Inflammatory macrophage treated with lipopolysaccharide for 4 hours (primary cell): ENCODE measurements at regions not wholly inside any gene's neighbourhood (a gene's known extent, or its start where the extent isn't known, plus 50 kb on each side); places are given as distances from the start of the nearest gene placed in this dataset.

Experiments
- DNase-seq: peaks from one replicate; pipeline ENCODE4 v3.0.0-alpha.2; 2020

DNA sequence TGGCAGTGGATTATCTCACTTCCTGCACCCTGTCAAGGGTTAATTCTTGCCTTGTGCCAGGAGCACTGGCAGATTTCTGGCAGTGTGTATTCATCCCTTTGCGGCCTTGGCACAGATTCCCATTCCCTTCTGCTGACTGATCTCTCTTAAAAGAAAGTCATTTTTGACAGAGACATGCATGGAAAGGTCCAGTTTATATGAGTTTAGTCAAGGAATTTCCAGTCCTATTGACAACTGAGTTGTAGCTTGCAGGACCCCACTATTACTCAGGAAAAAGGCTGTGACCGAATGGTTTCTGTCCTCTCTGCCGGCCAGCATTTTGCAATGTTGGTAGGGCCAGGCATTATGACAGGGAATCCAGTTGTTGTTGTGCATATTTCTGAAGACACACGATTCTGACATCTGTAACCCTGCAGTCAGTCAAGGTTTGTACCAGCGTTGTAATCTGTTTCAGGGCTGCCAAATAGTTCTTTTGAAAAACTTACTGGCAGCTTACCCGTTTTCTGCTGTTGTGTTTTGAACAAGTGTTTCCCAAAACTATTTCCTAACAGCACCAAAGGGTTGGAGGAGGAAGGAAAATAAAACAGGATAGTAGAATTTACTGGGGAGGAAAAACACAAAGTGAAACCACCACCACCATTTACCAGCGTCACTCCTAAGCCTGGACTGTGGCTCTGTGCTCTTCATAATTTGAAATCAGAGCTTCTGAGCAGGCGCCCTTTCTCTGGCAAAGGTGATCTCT is 243.4 kb upstream of the KLF4 start:
- DNase-seq, result no peak

DNA sequence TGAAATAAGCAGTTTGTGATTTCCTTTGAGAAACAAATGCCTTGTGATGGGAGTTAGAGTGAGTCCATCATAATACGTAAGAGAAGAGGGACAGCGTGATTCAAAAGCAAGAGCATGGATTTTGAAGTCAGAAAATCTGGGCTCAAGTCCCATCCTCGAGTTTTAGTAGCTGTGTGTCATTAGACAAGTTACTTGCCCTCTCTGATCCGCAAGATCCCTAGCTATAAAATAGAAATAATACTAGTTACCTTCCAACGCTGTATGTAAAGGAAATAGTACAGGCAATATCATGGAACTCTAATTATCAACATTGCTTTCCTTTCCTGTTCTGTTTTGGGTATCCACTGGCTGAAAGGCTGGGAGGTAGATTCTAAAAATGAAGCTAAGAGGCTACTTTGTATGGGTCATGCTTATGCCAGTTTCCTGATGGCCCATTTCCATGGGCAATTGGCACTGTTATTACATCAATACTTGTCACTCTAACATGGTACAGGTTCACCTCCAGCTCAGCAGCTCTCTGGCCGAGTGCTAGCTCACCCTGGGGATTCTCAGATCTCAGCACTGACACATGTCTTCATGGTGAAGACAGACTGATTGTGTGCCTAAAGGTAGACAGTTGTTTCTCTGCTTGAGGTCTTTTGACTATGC is 241.7 kb upstream of the KLF4 start:
- no peak for DNase-seq

DNA sequence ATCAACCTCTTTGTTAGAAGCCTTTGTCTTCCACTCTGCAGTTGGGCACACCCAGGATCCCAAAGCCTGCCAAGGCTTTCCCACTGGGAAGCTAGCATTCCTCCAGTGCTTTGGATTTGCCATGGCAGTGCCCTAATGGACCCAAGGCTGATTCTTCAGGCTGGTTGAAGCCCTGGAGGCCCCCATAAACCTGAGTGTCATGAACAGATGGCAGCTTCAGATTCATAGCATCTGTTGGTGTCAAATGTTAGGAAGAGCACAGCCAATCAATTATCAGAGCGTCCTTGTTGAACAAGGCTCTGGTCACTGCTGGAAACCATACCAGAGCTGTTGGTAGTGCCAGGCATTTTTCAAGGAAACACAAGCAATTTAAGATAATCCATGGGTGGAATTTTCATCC is 241.1 kb upstream of the KLF4 start:
- no peak for DNase-seq

DNA sequence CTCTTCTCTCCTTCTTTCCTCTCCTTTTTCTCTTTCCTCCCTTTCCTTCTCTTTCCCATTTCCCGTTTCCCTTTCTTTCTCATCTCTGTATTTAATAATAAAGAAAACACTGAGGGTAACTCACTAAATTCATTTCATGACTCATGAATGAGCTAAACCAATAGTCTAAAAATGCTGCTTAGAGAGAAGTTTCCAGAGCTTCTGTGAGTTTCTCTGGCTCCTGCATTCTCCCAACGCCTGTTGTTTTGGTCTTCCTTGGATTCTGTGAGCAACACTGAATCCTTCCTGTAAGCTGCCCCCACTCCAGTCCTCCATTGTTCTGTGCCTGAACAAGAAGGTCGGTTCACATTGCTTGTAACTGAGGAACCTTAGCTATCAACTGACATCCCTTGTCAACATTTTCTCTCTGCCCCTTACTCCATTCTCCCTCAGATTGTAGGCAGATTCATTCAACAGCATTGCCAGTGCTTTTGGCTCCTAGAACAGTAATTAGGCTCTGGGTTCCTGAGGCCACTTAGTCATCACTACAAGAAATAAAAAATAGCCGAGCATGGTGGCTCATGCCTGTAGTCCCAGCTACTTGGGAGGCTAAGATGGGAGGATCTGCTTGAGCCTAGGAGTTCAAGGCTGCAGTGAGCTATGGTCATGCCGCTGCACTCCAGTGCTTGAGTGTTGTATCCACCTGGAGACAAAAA is 237.7 kb upstream of the KLF4 start:
- no peak for DNase-seq

DNA sequence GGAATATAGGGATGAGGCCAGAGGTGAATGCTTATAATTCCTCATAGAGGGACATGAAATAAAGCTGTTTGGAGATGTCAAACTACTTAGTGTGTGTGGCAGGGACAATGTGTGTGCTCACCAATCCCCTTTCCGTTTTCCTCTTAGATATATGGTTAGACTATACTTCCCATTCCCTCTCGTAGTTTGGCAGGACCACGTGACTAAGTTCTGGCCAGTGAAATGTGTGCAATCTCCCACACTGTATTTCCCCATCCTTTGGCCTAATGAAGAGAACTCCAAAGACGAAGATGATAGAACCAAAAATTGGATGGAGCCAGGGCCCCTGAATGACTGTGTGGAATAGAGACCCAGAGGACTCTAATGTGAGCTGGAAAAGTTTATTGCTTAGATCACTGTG is 233.4 kb upstream of the KLF4 start:
- peak; percentile 37 for DNase-seq

DNA sequence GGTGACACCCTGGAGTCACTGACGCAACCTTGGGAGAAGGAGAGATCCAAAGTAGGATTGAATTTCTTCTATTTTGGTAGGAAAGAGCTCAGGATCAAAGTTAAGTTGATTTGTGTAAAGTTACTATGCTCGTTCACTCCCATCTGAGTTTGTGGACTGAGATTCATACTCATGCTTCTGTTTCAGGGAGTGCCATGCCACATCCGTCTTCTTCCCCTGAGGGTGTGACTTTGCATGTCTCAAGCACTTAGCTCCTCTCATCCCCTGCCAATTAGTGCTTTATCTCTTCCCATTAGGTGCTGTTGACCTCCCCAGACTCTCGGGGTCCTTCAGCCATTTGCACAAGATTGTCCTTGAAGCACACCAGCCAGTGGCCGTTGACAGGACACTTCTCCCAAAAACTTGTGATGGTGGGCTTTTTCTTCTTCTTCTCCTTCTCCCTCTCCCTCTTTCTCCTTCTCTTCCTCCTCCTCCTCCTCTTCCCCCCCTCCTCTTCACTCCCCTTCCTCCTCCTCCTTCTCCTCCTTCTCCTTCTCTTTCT is 232.2 kb upstream of the KLF4 start:
- no peak for DNase-seq

DNA sequence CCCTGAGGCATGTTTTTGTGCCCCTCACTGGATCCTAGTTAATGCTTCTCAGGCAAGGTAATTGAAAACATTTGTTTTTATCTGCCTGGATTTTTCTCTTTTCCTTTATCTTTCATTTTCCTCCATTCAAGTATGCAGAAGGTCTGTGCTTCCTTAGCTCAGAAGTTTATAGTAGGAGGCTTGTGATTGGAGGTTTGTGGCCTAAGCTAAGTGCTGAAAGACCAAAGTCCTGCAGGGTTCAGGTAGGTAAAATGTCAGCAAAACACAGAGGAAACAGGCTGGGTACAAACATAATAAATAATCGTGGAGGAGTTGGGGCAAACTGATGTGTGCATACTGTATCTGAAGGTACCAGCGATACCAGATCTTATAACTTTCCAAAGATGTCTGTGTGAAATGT is 230.9 kb upstream of the KLF4 start:
- DNase-seq, result no peak

DNA sequence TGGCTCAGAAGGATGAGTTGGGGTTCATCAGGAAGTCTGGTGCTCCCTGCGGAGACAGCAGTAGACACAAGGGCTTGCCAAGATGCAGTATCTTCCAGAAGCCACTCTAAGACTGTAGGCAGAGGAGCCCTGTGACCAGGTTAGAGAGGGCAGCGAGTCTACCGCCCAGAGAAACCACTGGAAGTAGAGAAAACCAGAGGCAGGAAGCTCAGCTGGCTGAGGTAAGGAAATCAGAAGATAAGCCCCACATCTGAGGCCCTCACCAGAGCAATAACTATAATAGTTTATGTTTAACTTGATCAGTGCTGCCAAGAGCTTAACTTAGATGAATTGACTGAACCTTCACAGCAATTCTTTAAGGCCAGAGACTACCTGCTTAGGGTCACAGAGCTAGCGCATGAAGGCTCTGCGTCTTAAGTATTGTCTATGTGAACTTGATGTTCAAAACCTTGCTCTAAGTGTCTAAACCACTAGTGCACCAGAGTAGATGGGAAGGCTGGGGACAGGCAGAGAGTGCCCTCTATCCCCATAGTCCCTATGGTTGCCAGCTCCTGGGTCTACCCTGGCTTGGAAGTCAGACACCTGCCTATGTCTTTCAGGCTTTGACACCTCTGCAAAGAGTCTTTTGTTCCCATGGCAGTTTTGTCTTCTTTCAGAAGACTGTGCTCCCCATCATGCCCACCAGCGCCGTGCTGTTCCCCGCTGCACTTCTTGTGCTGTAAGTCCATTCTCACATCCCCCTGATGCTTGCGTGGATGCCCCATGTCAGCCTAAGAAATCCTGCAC is 228.2 kb upstream of the KLF4 start:
- no peak for DNase-seq

DNA sequence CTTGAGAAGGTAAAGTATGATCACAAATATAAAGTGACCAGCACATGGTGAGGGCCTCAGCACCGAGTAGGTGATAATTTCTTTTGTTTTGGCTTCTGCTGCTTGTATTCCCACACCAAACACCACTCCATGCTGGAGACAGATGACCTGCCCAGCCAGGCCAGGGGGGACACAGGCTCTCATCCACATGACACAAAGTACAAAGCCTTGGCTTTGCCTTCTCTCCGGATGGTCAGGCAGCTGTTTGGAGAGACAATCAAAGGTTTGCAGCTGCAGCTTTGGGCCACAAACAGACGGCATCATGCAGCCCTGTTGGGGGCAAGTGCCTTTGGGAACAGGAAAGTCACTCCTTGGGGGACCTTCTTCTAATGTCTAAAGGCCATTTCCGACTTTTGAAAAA is 226.2 kb upstream of the KLF4 start:
- no peak for DNase-seq

DNA sequence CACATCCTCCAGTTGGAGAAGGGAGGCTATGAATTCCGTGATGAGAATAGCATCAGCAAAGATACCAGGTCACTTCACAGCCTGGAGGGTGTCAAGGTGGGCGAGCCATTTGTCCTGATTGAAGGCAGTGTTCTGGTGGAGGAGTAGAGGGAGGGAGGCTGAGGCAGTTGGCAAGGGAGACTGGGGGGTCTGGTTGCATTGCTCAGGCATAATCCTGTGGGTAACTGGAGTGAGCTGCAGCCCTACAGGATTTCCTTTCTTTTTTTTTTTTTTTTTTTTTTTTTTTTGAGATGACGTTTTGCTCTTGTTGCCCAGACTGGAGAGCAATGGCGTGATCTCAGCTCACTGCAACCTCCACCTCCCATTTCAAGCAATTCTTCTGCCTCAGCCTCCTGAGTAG is 223.9 kb upstream of the KLF4 start:
- no peak for DNase-seq

DNA sequence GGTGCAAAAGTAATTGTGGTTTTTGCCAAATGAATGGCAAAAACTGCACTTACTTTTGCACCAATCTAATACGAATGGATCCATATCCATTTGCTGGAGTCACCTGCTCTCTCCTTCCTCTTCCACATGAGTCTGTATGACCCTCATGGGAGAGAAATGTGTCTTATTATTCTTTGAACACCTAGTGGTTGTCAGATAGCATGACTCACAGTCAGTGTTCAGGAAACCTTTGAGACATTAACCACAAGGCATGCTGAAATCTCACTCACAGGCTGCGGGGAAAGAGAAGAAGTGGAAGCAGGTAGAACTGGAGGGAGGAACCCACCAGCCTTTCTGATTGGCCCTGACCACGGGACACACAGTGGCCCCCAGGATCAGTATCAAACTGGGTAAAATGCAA is 222.8 kb upstream of the KLF4 start:
- DNase-seq, result peak; percentile 30

DNA sequence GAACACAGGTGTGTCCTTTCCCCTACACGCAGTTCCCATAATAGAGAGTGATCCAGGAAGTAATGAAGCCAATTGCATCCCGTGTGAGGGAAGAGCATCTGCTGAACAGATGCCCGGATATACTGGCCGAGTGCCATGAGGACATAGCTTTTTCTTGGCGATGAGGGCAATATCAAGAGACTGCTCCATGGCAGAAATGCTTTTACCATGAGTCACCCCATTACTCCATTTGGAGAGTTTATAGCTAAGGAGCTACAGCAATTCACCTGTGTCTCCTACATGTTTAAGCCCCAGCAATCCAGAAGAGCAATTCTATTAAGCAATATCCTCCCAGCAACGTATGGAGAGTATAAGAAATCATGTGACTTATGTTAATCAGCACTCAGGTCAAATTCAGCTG is 222.0 kb upstream of the KLF4 start:
- no peak for DNase-seq

DNA sequence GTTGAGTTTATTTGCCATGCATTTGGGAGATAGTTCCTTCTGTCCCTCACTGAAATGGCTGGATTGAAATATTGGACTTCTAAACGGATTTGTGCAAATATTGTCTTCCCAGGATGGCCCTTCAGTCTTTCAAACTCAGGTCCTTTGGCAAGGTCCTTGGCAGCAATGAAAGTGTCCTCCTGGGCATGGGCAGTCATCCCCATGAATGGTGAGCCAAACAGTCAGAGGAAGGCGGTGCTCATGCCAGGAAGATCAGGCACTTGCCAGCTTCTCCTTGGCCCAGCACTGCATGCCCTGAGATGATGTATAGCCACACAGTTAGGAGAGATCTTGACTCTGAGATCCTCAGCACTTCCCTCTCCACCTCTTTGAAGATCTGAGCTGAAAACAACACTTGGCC is 221.4 kb upstream of the KLF4 start:
- no peak for DNase-seq

DNA sequence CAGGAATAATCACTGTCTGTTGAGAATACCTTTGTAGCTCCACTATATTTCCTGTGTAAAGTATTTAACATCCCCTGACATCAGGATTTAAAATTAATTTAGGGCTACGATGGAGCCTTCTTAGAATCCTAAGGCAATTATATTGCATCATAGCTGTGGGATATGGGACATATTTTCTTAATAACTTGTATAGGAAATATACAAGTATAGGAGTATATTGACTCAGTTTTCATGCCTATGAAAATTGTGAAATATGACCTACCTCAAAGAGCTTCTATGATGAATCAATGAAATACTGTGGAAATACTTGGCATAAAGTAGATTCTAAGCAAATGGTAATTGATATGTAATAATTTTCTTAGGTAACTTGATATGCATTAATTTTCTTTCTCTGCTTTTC is 221.0 kb upstream of the KLF4 start:
- no peak for DNase-seq

DNA sequence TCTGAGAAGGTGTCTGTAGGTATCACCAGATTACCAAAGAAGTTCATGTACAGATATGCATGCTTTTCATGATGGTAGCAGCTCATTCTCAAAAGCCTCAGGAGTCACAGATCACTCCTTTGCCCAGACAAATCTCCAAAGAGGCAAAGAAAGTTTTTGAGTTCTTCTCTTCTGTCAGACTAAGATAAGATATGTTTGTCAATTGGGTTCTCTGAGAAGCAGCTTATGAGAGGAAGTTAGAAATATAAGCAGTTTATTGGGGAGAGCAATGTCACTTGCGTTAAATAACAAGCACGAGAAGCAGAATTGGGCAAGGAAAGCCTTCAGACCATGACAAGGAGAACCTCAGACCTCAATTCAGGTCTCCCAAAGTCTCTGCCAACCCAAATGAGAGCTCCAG is 219.2 kb upstream of the KLF4 start:
- no peak for DNase-seq

DNA sequence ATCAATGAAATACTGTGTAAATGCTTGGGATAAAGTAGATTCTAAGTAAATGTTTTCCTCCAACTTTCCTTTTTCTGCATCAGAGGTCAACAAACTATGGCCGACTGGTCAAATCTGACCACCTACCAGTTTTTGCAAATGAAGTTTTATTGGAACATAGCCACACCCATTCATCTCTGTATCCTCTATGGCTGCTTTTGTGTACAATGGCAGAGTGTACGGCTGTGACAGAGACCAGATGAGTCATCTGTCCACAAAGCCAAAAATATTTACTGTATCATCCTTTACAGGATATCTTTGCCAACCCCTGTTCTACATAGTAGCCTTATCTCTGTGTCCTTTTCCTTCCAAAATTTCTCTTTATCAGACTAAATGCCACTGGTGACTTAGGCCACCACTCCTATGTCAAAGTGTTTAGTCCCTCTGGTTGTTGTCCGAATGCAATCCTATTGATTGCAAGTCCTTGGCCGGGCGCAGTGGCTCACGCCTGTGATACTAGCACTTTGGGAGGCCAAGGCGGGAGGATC is 218.4 kb upstream of the KLF4 start:
- peak; percentile 33 for DNase-seq

DNA sequence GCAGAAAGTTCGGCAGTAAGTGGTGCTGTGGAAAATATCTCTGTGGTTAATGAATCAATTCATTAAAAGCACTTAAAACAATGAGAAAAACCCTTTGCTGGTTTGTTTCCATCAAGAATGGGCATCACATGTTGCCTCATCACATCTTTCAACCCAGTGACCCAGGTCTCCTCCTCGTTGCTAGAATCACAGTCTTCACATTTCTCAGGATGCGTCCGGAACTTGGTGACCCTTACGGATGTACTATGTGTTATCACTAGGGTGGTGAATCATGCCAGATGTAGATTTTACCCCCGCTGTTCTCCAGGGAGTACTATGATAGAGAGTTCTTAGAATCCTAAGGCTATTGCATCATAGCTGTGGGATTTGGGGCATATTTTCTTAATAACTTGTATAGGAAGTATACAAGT is 217.9 kb upstream of the KLF4 start:
- no peak for DNase-seq

DNA sequence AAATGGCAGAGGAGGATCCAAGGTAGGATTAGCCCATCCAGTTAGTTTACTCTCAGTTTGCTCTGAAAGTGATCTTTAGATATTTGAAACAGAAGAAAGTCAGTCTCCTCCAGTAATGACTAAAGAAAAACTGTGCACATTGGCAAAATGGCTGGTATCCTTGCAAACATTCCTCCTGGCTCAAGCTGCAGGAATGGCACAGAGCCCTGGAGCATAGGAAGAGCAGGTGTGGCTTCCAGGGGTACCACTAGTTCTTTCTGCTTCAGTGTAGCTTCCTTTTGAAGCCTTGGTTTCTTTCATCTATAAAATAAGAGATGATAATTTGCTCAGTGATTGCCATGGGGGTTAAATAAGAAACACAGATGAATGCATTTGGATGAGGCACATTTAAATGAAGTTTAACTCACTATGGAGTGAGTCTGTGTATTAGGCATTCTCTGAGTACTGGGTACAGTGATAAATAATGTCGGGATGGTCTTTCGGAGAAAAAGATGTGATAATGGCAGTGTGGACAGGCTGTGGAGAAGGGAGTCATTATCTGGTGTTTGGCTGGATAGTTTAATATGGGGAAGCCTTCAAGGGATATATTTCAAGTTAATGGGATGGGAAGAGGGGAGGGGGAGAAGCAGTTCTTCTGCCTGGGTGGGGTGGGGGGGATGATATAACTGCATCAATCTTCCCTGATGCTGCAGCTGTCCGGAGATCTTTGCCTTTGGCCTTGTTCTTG is 217.3 kb upstream of the KLF4 start:
- DNase-seq, result no peak

DNA sequence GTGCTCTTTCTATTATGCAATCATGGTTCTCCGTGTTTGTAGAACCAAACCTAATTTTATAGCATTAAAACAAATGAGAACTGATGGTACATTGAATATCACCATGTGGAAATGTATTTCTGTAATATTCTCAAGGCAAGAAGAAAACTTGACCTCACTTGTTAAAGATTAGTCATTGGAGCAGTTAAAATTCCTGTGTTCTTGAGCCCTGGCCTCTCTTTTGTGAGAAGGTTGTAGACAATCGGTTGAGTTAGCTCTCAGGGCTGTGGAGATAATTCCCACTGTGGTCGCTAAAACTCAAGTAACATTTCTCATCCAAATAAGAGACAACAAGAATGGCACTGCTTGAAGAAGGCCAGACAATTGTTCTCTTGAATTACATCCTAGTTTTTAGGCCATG is 216.0 kb upstream of the KLF4 start:
- DNase-seq, result no peak

DNA sequence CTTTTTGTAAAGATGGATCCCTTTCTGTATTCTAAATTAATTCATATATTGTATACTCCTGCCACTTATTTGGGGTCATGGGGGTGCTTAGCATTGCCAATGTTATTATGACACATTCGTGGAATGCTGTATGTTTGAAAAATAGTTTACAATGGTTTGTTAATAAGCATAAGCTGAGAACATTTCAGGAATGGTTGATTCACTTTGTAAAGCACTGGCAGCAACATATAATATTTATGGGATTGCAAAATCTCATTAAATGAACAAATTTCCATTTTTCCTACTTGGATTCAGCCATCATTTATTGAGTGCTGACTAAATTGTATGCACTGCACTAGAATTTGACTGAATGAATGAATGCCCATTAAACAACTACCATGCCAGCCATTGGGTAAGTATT is 215.2 kb upstream of the KLF4 start:
- no peak for DNase-seq

DNA sequence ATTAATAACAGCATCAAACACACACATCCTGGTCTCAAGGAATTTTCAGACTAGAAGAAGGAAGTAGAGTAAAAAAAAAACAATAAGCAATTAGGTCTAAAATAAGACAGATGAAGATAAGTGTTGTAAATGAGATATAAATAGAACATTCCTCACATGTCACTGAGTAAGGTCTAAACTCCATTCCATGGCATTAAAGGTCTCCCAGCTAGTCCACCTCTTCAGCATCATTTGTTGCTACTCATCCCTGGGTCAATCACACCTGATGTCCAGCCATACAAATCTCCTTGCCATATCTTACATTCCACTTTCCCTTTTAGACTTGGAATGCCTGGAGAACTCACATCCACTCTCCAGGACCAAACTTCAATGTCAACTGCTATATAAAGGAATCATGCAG is 214.1 kb upstream of the KLF4 start:
- no peak for DNase-seq

DNA sequence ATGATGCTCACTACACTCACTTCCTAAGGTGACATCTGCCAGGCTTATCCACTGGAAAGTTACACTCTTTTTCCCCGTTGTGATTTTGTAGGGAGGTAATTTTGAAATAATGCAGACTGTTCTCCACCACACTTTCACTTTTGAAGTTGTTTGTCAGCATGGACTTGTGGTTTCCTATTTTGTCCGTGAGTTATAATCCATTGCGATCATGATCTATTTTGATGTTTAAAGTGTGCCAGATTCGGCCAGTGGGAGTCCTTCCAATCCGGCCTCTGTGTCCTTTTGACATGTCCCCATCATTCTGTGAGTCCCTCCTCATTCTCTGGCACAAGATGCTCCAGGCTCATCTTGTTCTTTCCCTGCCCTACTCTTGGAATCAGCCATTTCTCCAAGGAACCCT is 211.3 kb upstream of the KLF4 start:
- peak; percentile 57 for DNase-seq
